Neural crest cell (in vitro differentiated cells): ENCODE measurements at regions not wholly inside any gene's neighbourhood (a gene's known extent, or its start where the extent isn't known, plus 50 kb on each side); places are given as distances from the start of the nearest gene placed in this dataset.

ENCODE experiments used
- DNase-seq: peaks from one replicate; pipeline ENCODE4 v3.0.0; 2021; ENCODE audit warnings: low read depth, mixed read lengths, low spot score
- H3K27ac Mint-ChIP-seq: one replicate; pipeline ENCODE4 v1.8.0; 2021; ENCODE audit warnings: mild to moderate bottlenecking, mixed read lengths; ENCODE audit not compliant: unreplicated experiment
- H3K27me3 Mint-ChIP-seq: 2 replicates; pipeline ENCODE4 v1.8.0; 2021; ENCODE audit warnings: low read depth, mild to moderate bottlenecking, mixed read lengths
- H3K36me3 Mint-ChIP-seq: 2 replicates; pipeline ENCODE4 v1.8.0; 2021; ENCODE audit warnings: low read depth, mild to moderate bottlenecking, mixed read lengths
- H3K4me1 Mint-ChIP-seq: 2 replicates; pipeline ENCODE4 v1.8.0; 2021; ENCODE audit warnings: mixed read lengths
- H3K4me3 Mint-ChIP-seq: one replicate; pipeline ENCODE4 v1.8.0; 2021; ENCODE audit warnings: mild to moderate bottlenecking, mixed read lengths
- H3K9me3 Mint-ChIP-seq: 2 replicates; pipeline ENCODE4 v1.8.0; 2021; ENCODE audit warnings: mixed read lengths
- CTCF ChIP-seq: fragments of 200-600 bp; sonication (generic); conservative IDR thresholded peaks from 2 replicates; pipeline ENCODE4 v1.5.0; 2021; ENCODE audit warnings: antibody characterized with exemption, mild to moderate bottlenecking

- Mint-ChIP-seq H3K27me3 (no peaks in the 10 kb centered on the region), H3K4me1 (no peaks in the 10 kb centered on the region), H3K4me3 (no peak overlapping the region), H3K27ac (no peak overlapping the region), H3K9me3 (peaks cover 3% of the 10 kb centered on the region), H3K36me3 (no peaks in the 10 kb centered on the region)
- no peak for TF ChIP-seq CTCF
- DNase-seq: no peak
These were observed 610.4 kb upstream of the MEF2C start for GRCh38 chr5:89493414-89493813.

DNA sequence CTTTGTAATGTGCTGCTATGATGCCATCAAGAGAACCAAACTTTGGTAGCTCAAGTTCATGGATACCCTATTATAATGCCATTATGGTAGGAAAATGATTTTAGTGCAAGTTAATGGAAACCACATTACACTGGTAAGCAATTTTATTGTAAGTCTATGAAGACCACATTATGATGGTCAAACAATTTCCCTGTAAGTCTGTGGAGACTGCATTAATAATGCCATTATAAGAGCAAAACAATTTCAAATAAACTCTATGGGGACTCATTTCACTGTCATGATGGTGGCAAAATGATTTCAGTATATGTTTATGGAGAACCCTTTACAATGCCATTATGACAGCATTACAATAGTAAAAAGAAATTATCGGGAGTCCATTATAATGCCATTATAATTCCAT lies 602.0 kb upstream of the MEF2C start:
- no peaks in the 10 kb centered on the region for H3K27me3 Mint-ChIP-seq
- peaks cover 3% of the 10 kb centered on the region for H3K9me3 Mint-ChIP-seq
- no peak overlapping the region for H3K27ac Mint-ChIP-seq
- H3K4me1 Mint-ChIP-seq: no peaks in the 10 kb centered on the region
- TF ChIP-seq CTCF: no peak
- no peaks in the 10 kb centered on the region for H3K36me3 Mint-ChIP-seq
- no peak overlapping the region for H3K4me3 Mint-ChIP-seq
- DNase-seq: no peak

DNA sequence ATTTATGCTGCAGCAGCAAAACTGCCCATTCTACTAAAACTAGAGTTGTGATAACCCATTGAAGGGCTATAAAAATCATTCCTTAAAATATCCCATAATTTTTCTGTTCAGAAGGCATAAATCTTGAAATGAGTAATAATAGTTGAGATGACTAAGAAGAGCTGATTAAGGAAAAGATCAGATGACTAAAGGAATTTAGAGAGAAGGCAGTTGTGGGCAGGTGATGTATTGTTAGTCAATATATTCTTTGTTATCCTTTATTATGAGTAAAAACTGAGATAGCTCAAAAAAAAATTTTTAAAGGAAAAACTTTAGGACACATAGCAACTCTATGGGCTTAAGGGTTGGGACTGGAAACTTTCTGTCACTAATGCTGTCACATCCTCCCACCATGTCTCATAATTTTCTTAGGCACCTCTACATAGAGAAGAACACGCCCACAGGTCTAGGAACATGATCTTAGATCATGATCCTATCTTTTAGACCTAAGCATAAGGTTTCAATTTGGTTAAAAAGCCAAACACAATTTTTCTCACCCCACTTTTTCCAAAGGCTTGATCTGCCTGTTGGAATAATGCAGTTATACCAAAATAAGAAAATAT lies 597.5 kb upstream of the MEF2C start:
- no peak overlapping the region for H3K27ac Mint-ChIP-seq
- no peak overlapping the region for H3K4me3 Mint-ChIP-seq
- TF ChIP-seq CTCF: no peak
- H3K27me3 Mint-ChIP-seq: no peaks in the 10 kb centered on the region
- DNase-seq: no peak
- no peaks in the 10 kb centered on the region for H3K36me3 Mint-ChIP-seq
- no peaks in the 10 kb centered on the region for H3K4me1 Mint-ChIP-seq
- peaks cover 4% of the 10 kb centered on the region for H3K9me3 Mint-ChIP-seq

GRCh38 chr5:89478851-89479250 lies 595.9 kb upstream of the MEF2C start:
- no peak overlapping the region for H3K4me3 Mint-ChIP-seq
- no peaks in the 10 kb centered on the region for H3K4me1 Mint-ChIP-seq
- H3K27ac Mint-ChIP-seq: no peak overlapping the region
- H3K27me3 Mint-ChIP-seq: no peaks in the 10 kb centered on the region
- H3K36me3 Mint-ChIP-seq: no peaks in the 10 kb centered on the region
- H3K9me3 Mint-ChIP-seq: peaks cover 4% of the 10 kb centered on the region
- DNase-seq: no peak
- no peak for TF ChIP-seq CTCF

DNA sequence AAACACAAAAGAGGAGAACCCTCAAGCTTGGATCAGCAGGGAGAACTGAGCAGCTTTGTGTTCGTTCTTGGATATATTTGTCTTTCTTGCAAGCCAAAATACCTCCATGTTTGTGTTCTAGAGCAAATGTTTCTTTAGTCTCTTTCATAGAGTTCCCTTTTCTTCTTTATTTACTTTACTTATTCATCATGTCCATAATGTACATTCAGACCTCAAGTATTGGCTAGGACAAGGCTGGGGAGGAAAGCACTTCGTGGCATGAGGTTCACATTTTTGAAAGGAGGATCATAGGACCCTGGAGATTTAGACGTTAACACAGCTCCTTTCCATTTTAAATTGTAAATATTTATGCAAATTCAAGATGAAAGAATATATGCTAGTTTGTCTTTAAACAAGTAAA lies 590.2 kb upstream of the MEF2C start:
- peaks cover 4% of the 10 kb centered on the region for H3K9me3 Mint-ChIP-seq
- no peak for DNase-seq
- H3K27me3 Mint-ChIP-seq: no peaks in the 10 kb centered on the region
- no peak for TF ChIP-seq CTCF
- H3K4me1 Mint-ChIP-seq: no peaks in the 10 kb centered on the region
- H3K27ac Mint-ChIP-seq: no peak overlapping the region
- H3K36me3 Mint-ChIP-seq: no peaks in the 10 kb centered on the region
- no peak overlapping the region for H3K4me3 Mint-ChIP-seq

- H3K36me3 Mint-ChIP-seq: no peaks in the 10 kb centered on the region
- H3K4me3 Mint-ChIP-seq: no peak overlapping the region
- no peaks in the 10 kb centered on the region for H3K9me3 Mint-ChIP-seq
- no peaks in the 10 kb centered on the region for H3K4me1 Mint-ChIP-seq
- H3K27me3 Mint-ChIP-seq: no peaks in the 10 kb centered on the region
- no peak for DNase-seq
- no peak overlapping the region for H3K27ac Mint-ChIP-seq
- TF ChIP-seq CTCF: no peak
These were observed 588.6 kb upstream of the MEF2C start for GRCh38 chr5:89471541-89471940.
